ENCODE measurements at regions not wholly inside any gene's neighbourhood (a gene's known extent, or its start where the extent isn't known, plus 50 kb on each side); places are given as distances from the start of the nearest gene placed in this dataset.
"Not testable (repeated sequence)": the region's sequence is repeated elsewhere in the genome, so short reads cannot be mapped to it uniquely, and the experiment has no call there.

DNA sequence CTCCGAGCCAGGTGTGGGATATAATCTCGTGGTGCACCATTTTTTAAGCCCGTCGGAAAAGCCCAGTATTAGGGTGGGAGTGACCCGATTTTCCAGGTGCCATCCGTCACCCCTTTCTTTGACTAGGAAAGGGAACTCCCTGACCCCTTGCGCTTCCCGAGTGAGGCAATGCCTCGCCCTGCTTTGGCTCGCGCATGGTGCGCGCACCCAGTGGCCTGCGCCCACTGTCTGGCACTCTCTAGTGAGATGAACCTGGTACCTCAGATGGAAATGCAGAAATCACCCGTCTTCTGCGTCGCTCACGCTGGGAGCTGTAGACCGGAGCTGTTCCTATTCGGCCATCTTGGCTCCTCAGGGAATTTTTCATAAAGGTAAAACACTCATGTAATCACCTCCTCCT, 63.9 kb downstream of the RWDD3 start:
- not testable (repeated sequence) for H3K4me3 ChIP-seq (ENCODE audit: low read depth, low read length); DNase-seq (ENCODE audit: low read depth)

DNA sequence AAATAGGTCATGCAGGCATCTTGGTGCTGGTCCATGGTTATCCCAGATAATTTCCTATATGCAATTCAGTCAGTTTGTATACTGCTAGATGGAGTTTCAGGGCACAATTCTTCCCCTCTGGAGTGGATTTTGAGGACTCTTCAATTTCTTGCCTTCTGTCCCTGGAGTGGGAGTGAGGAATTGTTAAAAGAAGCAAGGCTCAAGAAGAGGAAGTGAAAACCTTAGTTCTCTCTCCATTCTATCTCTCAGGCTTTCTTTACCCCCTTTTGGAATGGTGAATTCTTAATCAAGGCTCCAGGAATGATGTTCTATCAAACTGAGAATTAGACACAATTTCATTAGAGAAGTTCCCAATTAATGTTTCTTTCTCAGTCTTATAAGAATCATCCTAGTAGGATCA, 67.1 kb downstream of the RWDD3 start:
- H3K4me3 ChIP-seq (ENCODE audit: low read depth, low read length): no peak overlapping the region
- TF ChIP-seq, protein P1, sequence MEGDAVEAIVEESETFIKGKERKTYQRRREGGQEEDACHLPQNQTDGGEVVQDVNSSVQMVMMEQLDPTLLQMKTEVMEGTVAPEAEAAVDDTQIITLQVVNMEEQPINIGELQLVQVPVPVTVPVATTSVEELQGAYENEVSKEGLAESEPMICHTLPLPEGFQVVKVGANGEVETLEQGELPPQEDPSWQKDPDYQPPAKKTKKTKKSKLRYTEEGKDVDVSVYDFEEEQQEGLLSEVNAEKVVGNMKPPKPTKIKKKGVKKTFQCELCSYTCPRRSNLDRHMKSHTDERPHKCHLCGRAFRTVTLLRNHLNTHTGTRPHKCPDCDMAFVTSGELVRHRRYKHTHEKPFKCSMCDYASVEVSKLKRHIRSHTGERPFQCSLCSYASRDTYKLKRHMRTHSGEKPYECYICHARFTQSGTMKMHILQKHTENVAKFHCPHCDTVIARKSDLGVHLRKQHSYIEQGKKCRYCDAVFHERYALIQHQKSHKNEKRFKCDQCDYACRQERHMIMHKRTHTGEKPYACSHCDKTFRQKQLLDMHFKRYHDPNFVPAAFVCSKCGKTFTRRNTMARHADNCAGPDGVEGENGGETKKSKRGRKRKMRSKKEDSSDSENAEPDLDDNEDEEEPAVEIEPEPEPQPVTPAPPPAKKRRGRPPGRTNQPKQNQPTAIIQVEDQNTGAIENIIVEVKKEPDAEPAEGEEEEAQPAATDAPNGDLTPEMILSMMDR (IDR thresholded peaks at IDR 0.05; ENCODE audit: insufficient read depth, low read depth, low read length): no peak
- DNase-seq (ENCODE audit: low read depth): no peak

DNA sequence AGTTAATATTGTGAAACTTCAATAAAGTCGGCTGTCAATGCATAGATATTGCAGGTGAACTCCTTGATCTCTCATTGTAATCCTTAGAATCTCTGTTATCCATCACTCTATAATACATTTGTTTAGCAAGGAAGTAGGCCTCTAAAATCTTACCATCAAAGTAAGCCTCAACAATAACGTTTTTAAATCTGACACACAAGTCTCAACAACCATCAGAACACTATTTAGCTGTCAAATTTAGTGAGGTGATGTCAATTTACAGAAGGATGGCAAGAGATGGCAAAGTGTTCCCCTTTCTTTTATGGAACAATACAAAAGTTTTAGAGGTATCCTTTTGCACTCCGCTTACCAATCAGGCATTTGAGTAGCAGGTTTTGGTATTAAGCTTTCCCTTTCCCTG, 67.6 kb downstream of the RWDD3 start:
- TF ChIP-seq, protein P1 (IDR thresholded peaks at IDR 0.05; ENCODE audit: insufficient read depth, low read depth, low read length): no peak
- H3K4me3 ChIP-seq (ENCODE audit: low read depth, low read length): no peak overlapping the region
- no peak for DNase-seq (ENCODE audit: low read depth)

DNA sequence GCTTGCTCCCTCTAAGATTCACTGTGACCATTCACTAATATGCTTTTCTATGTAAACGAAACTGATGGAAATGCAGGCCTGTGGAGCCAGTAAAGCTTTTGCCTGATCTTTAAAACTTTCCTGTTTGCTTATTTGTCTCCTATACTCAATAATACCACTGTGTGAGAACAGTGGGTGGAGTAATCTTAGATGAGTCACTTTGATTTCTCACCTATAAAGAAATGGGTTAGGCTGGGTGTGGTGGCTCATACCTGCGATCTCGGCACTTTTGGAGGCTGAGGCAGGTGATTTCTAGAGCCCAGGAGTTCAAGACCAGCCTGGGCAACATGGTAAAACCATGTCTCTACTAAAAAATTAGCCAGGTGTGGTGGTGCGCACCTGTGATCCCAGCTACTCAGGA, 70.8 kb downstream of the RWDD3 start:
- DNase-seq (ENCODE audit: low read depth): no peak
- TF ChIP-seq, protein P1 (IDR thresholded peaks at IDR 0.05; ENCODE audit: insufficient read depth, low read depth, low read length): no peak
- no peak overlapping the region for H3K4me3 ChIP-seq (ENCODE audit: low read depth, low read length)

DNA sequence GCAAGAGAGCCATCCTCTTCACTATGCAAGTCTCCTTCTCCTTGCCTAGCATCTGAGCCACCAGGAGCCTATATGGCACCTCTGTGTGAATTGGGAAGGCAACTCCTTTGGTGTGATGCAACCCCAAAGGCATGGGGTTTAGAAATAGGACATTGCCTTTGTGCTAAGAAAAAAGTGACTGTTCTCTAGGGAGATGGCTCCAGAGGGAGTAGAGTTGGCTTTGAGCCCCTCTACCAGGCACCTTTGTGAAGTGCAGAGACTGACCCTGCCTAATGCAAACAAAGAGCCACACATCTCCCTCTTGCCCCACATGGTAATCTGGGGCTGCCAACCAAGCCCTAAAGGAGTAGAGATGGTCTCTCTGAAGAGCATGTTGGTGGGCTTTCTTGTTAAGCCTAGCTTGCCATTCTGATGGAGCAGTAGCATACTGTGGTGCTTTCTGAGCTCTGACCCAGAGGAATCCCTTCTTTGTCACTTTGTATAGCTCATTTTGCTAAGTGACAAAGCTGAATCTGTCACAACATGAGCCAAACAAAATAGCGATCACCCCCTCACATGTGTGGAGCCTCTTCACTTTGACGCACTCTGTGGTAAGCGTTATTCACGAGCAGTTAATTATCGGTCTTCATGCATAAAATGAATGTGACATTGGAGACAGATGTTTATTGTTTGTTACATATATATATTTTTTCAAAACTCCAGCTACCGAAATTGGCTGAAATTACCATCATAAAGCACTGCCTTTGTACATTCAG, 74.4 kb downstream of the RWDD3 start:
- TF ChIP-seq, protein P1 (IDR thresholded peaks at IDR 0.05; ENCODE audit: insufficient read depth, low read depth, low read length): no peak
- DNase-seq (ENCODE audit: low read depth): no peak
- no peak overlapping the region for H3K4me3 ChIP-seq (ENCODE audit: low read depth, low read length)

DNA sequence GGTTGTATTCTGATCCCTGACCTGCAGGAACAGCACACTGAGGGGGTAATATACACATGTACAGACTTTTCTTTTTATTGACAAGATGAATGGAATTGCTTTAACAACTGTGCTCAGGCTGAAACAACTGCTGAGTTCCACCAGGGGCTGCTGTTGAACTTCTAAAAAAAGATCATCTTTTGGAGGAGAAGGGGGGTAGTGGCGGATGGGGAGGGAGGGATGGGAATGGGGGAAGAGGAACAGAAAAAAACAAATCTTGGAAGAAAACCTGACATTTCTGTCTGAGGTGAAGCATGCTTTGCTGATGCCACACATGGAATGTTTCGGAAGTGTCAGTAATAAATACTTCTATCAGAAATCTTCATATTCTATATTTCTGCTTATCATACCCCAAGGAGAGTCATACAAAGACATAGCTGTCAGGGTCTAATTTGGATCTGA, 75.0 kb downstream of the RWDD3 start:
- TF ChIP-seq, protein P1 (IDR thresholded peaks at IDR 0.05; ENCODE audit: insufficient read depth, low read depth, low read length): peak; percentile 66
- peak; percentile 36 for DNase-seq (ENCODE audit: low read depth)
- no peak overlapping the region for H3K4me3 ChIP-seq (ENCODE audit: low read depth, low read length)

DNA sequence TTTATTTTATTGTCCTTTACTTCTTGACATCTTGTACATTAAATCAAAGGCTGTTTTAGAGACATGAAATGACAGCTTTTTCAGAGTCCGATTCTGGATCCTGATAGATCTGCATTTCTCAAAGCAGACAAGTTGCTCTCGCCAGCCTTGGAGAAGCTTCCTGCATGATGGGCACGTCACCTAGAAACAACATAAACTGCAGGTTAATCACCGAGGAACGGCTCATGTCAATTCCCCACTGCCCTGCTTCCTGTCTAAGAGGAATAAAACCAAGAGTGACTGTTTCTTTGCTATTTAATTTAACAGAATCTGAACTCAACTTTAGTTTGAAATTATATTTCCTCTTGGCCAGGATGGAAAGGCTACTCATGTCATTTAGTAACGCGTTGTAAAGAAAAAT, 77.0 kb downstream of the RWDD3 start:
- TF ChIP-seq, protein P1 (IDR thresholded peaks at IDR 0.05; ENCODE audit: insufficient read depth, low read depth, low read length): no peak
- DNase-seq (ENCODE audit: low read depth): no peak
- H3K4me3 ChIP-seq (ENCODE audit: low read depth, low read length): no peak overlapping the region
